Left ventricle myocardium superior (tissue), 1 donor: ENCODE measurements at regions not wholly inside any gene's neighbourhood (a gene's known extent, or its start where the extent isn't known, plus 50 kb on each side); places are given as distances from the start of the nearest gene placed in this dataset.

ENCODE experiments used
- ATAC-seq: fragments of 200-7000 bp; cut with Tn5 transposase; one replicate; pipeline ENCODE4 v1.9.1; 2020; ENCODE audit warnings: mild to moderate bottlenecking, moderate library complexity
- DNase-seq: peaks from one replicate; pipeline ENCODE4 v3.0.0-alpha.2; 2020
- intact Hi-C: fragments of 100-400 bp; cut with micrococcal nuclease; formaldehyde crosslinking; loops from one replicate; pipeline ENCODE4 v1.11.0; 2022
- donor health status: DM: no; HTN: yes; CAD: no; lungs with severe emphysema.

GRCh38 chr11:106581399-106581798 lies 436.9 kb downstream of the GUCY1A2 start:
- ATAC-seq = no peak
- intact Hi-C loops = no loop called here
- no peak for DNase-seq

- ATAC-seq (no peak), DNase-seq (no peak)
- intact Hi-C loops = no loop called here
These were observed 433.2 kb downstream of the GUCY1A2 start for GRCh38 chr11:106585061-106585460.

- intact Hi-C loops = no loop called here
- ATAC-seq (no peak), DNase-seq (no peak)
These were observed 423.4 kb downstream of the GUCY1A2 start for GRCh38 chr11:106594751-106595351.

- intact Hi-C loops = no loop called here
- DNase-seq (no peak), ATAC-seq (no peak)
These were observed 416.5 kb downstream of the GUCY1A2 start for GRCh38 chr11:106601684-106602297.

- intact Hi-C loops = no loop called here
- ATAC-seq (no peak), DNase-seq (no peak)
These were observed 409.6 kb downstream of the GUCY1A2 start for GRCh38 chr11:106608677-106609076.

GRCh38 chr11:106614262-106614661 lies 404.0 kb downstream of the GUCY1A2 start:
- ATAC-seq = no peak
- DNase-seq = no peak
- intact Hi-C loops = no loop called here

GRCh38 chr11:106619320-106619990 lies 398.8 kb downstream of the GUCY1A2 start:
- intact Hi-C loops = no loop called here
- ATAC-seq (no peak), DNase-seq (no peak)

- ATAC-seq (no peak), DNase-seq (no peak)
- intact Hi-C loops = no loop called here
These were observed 396.8 kb downstream of the GUCY1A2 start for GRCh38 chr11:106621484-106621883.
